HUES6 (cell line): ENCODE measurements at regions not wholly inside any gene's neighbourhood (a gene's known extent, or its start where the extent isn't known, plus 50 kb on each side); places are given as distances from the start of the nearest gene placed in this dataset.

Experiments used
- H3K27ac ChIP-seq: 2 replicates; pipeline ENCODE4 v1.7.0; 2013; ENCODE audit warnings: low read depth, mild to moderate bottlenecking, low read length, inconsistent platforms
- H3K27me3 ChIP-seq: 2 replicates; pipeline ENCODE4 v1.6.1; 2013; ENCODE audit warnings: low read length; ENCODE audit not compliant: control insufficient read depth, insufficient read depth
- H3K36me3 ChIP-seq: 2 replicates; pipeline ENCODE4 v1.6.1; 2013; ENCODE audit warnings: low read length; ENCODE audit not compliant: control insufficient read depth, insufficient read depth
- H3K4me1 ChIP-seq: 2 replicates; pipeline ENCODE4 v1.6.1; 2013; ENCODE audit warnings: low read length; ENCODE audit not compliant: control insufficient read depth, insufficient read depth
- H3K4me3 ChIP-seq: 2 replicates; pipeline ENCODE4 v1.5.1; 2013; ENCODE audit warnings: low read depth, low read length
- H3K9ac ChIP-seq: one replicate; pipeline ENCODE4 v1.6.1; 2013; ENCODE audit warnings: mild to moderate bottlenecking, low read length
- H3K9me3 ChIP-seq: 2 replicates; pipeline ENCODE4 v1.6.1; 2013; ENCODE audit warnings: low read depth, low read length; ENCODE audit not compliant: control insufficient read depth, insufficient read depth

DNA sequence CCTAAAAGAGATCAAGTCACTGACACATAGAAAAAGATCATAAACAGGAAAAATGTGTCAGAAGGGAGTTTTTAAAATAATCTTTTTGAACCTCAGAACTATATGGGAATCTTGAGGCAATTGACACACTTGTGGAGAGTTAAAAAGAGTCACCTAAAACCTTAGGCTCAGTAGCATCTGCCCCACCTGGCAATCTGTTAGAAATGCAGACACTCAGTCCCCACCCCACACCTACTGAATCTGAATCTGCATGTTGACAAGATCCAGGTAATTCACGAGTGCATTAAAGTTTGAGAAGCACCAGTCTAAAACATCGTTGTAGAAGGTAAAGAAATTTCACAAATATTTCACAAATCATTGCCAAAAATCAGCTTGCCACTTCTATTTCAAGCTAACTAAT lies 388.3 kb downstream of the NR2F1-AS1 start:
- Histone ChIP-seq H3K27ac (no peak overlapping the region), H3K36me3 (no peaks in the 10 kb centered on the region), H3K9ac (no peak overlapping the region), H3K27me3 (no peaks in the 10 kb centered on the region), H3K4me3 (no peak overlapping the region), H3K4me1 (peaks cover 9% of the 10 kb centered on the region; the same call in 1 of the 2 replicates), H3K9me3 (no peaks in the 10 kb centered on the region)

DNA sequence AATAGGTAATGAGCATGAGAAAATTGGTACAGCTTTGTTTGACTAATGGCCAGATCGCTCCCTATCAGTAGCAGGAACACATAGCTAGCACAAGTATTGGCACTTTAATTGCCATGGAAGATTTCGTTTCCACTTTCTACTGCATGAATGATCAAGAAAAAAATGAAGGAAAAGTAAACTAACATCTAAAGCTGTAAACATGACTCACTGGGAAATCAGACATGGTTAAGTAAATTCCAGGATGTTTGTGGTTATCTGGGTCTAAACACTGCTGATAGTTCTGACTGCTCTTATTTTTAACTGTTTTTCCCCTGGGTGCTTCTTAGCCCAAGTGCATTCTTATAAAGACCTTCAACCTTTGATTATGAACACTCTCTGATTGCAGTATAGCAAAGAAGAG lies 388.9 kb downstream of the NR2F1-AS1 start:
- peaks cover 9% of the 10 kb centered on the region; the same call in 1 of the 2 replicates for H3K4me1 ChIP-seq
- H3K9me3 ChIP-seq = no peaks in the 10 kb centered on the region

DNA sequence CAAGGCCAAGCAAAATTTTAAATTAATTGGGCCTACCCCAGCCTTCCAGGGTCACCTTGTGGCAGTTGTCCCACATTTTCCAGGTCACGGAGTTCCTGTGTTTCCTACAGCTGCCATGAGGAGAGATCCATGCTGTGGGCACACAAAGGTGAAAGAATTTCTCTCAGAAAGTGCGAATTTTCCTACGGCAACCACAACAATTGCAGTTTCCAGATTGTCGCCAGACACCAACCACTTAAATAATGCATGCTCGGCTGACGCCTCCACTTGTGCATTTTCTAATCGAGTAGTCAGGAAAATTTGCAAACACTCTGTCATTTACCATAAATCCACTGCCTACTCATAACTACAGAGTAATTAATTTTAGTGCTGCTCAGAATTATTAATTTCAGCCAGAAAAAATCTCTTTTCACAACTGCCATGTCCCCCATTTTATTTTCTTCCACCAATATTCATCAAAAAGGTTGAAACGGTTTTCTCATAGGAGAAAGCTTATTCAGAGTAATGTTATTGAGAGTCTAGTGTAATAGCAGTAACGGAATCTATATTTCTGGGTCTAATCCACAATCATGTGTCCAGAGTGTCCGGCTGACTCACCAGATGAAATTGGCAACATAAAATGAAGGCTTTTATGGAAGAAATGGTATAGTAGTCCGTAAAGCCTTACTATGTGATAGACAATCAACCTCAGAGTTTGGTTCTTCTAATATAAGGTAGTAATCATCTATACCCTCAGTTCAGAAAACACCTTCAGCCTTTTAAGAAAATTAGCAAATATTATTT lies 389.8 kb downstream of the NR2F1-AS1 start:
- Histone ChIP-seq H3K36me3 (no peaks in the 10 kb centered on the region), H3K27ac (no peak overlapping the region), H3K4me1 (peaks cover 9% of the 10 kb centered on the region; the same call in 1 of the 2 replicates), H3K9ac (no peak overlapping the region), H3K9me3 (no peaks in the 10 kb centered on the region), H3K27me3 (no peaks in the 10 kb centered on the region), H3K4me3 (no peak overlapping the region)

More for the DNA sequence above, 388.9 kb downstream of the NR2F1-AS1 start:
- Histone ChIP-seq H3K4me3 (no peak overlapping the region), H3K27me3 (no peaks in the 10 kb centered on the region), H3K9ac (no peak overlapping the region), H3K36me3 (no peaks in the 10 kb centered on the region), H3K27ac (no peak overlapping the region)

DNA sequence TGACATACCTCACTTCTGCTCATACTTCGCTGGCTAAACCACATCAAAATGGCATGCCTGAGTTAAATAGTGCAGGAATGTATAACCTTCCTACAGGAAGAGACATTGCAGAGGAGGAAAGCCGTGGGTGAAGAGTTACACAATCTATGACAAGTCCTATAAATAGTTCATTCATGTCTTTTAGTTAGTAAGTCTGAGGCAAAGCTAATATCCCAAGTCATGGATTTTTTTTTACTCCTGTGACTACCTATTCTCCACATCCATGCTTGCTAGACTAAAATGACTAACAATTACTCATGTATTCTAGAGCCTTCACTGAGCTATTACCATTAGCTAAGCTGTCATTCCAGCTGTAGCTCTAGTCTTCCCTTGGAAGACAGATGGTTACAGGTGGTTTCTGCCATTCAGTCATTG lies 391.3 kb downstream of the NR2F1-AS1 start:
- Histone ChIP-seq H3K27ac (no peak overlapping the region), H3K4me3 (no peak overlapping the region), H3K9me3 (no peaks in the 10 kb centered on the region), H3K4me1 (peaks cover 9% of the 10 kb centered on the region; the same call in 1 of the 2 replicates), H3K9ac (no peak overlapping the region), H3K27me3 (no peaks in the 10 kb centered on the region), H3K36me3 (no peaks in the 10 kb centered on the region)

DNA sequence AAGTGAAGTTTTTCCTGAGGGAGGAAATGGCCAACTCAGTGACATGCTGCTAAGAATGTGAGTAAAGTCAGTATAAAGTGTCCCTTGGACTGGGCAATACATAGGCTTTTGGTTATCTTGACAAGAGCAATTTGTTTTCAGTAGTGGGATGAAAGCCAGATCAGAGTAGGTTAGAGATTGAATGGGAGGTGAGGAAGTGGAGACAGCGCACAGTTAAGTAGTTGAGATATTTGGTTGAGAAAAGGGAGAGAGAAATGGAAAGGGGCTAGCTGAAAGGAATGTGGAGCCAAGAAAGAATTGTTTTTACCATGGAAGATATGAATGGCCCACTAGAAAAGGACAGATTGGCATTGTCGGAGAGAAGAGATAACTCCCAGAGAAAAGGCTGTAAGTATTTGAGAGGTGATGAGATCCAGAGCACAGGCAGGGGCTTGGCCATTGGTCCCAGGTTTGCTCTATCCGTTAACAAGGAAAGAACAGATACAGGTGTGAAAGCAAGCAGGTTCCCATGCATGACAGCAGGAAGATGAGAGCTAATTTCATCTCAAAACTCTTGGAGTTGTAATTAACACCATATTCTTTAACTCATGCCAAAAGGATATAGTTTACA lies 392.0 kb downstream of the NR2F1-AS1 start:
- Histone ChIP-seq H3K27me3 (no peaks in the 10 kb centered on the region), H3K27ac (no peak overlapping the region), H3K4me3 (no peak overlapping the region), H3K36me3 (no peaks in the 10 kb centered on the region), H3K9ac (no peak overlapping the region), H3K4me1 (peaks cover 9% of the 10 kb centered on the region; the same call in 1 of the 2 replicates), H3K9me3 (no peaks in the 10 kb centered on the region)

DNA sequence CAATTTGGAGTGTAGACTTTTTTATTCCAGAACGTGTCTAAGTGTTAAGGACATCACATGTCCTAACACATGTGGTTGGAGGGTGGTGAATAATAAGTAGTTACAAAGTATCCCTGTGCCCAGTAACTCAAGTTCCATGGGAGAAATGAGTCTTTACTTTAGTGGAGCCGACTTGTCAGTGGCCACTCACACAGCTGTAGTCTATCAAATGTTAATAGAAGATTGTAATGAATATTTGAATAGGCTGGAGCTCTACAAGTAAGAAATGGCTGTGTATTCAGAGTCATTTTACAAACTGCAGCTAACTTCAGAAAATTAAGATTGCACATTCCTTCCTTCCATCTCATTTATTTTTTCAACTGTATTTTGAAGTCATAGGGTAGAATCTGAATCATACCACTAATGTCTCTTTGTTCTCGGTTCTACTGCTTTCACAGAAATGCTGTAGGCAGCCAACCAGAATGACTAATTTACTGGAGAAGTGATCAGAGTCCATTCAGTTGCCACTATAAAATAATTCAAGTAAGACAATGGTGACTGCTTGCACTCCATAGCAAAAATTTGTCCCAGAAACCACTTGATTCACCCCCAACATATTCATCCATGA lies 394.8 kb downstream of the NR2F1-AS1 start:
- no peaks in the 10 kb centered on the region for H3K4me1 ChIP-seq
- H3K9ac ChIP-seq = no peak overlapping the region
- no peak overlapping the region for H3K4me3 ChIP-seq
- H3K27ac ChIP-seq = no peak overlapping the region
- no peaks in the 10 kb centered on the region for H3K27me3 ChIP-seq
- no peaks in the 10 kb centered on the region for H3K9me3 ChIP-seq
- no peaks in the 10 kb centered on the region for H3K36me3 ChIP-seq

DNA sequence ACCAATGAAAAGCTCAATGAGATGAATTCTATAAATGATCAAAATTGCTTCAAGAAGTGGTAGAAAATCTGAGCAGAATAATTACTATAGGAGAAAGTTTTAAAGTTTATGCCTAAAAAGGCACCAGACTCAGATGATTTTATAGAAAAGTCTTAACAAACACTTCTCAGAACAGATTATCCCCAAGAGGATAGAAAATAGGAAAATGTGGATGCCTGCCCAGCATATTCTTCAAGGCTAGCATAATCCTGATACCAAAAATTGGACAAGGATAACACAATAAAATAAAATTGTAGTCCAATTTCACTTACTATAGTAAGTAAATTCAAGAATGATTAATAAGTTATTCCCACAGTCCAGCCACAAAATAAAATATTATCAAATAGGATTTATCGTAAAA lies 397.0 kb downstream of the NR2F1-AS1 start:
- Histone ChIP-seq H3K36me3 (no peaks in the 10 kb centered on the region), H3K27ac (no peak overlapping the region), H3K4me1 (no peaks in the 10 kb centered on the region), H3K9me3 (peaks cover 3% of the 10 kb centered on the region; the same call in 1 of the 2 replicates), H3K9ac (no peak overlapping the region), H3K27me3 (no peaks in the 10 kb centered on the region), H3K4me3 (no peak overlapping the region)

DNA sequence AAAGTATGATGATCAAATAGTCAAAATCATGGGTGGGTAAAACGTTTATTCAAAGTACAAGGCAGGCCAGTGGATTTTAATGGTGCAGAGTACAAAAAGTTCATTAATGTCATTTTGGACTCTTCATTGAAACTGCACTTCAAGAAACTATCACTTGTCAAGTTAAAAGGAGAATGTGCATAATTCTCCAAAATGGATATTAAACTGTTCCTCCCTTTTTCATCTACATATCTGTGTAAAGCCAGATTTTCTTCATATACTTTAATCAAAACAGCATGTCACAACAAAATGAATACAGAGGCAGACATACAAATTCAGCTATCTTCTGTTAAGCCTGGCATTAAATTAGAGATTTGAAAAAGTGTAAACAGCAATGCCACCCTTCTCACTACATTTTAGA lies 401.6 kb downstream of the NR2F1-AS1 start:
- H3K36me3 ChIP-seq = no peaks in the 10 kb centered on the region
- no peak overlapping the region for H3K27ac ChIP-seq
- no peak overlapping the region for H3K4me3 ChIP-seq
- no peaks in the 10 kb centered on the region for H3K4me1 ChIP-seq
- no peak overlapping the region for H3K9ac ChIP-seq
- H3K27me3 ChIP-seq = no peaks in the 10 kb centered on the region
- H3K9me3 ChIP-seq = peaks cover 3% of the 10 kb centered on the region; the same call in 1 of the 2 replicates

DNA sequence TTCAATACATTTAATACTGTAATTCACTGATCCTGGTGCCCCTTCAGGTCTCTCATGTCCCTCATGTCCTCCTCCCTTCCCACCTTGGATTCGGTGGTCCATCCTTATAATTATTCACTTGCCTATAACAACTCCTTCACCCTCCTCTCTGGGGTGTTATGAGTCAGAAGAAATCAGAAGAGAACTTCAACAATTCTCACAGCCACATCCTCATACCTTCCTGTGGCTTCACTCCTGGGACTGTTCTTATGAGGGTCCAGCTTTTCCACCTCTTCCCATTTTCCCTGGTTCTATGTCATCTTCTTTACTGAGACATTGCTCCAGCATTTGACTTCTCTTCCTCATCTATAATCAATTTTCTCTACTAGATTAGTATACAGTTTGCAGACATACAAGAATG lies 406.1 kb downstream of the NR2F1-AS1 start:
- Histone ChIP-seq H3K4me3 (no peak overlapping the region), H3K9ac (no peak overlapping the region), H3K4me1 (no peaks in the 10 kb centered on the region), H3K9me3 (peaks cover 16% of the 10 kb centered on the region), H3K36me3 (no peaks in the 10 kb centered on the region), H3K27ac (no peak overlapping the region), H3K27me3 (no peaks in the 10 kb centered on the region)

DNA sequence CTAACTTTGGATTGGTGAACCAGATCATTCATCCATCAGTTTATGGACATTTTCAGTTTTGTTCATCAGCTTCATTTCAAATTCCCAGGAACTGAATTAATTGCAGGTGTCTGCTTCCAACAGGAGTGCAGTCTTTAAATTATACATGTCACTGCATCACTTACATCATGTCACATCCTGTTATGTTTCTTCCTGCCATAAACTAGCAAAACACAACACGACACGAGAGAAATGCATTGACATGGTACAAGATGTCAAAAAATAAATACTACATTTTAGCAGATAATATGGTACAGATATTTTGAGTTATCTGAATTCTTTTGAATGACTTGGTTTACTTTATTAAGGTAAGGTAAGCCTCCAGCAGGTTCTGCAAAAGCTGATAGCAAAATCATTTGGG lies 415.5 kb downstream of the NR2F1-AS1 start:
- no peak overlapping the region for H3K27ac ChIP-seq
- no peaks in the 10 kb centered on the region for H3K9me3 ChIP-seq
- no peak overlapping the region for H3K4me3 ChIP-seq
- H3K27me3 ChIP-seq = no peaks in the 10 kb centered on the region
- H3K9ac ChIP-seq = no peak overlapping the region
- H3K4me1 ChIP-seq = peaks cover 5% of the 10 kb centered on the region
- H3K36me3 ChIP-seq = no peaks in the 10 kb centered on the region

DNA sequence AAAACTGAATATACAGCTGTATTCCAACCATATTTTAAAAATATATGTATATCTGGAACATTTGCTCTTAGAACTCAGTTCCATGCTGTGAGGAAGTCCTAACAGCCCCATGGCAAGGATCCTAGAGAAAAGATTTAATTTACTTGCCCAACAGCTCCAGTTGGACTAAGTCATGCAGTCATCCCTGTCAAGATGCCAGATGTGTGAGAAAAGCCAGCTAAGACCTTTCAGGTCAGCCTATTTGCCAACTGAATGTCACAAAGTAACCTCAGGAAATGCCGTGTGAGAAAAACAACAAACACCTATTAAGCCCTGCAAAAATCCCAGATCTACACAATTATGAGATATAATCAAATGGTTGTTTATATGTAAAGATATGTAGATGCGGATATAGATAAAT lies 416.3 kb downstream of the NR2F1-AS1 start:
- Histone ChIP-seq H3K4me1 (peaks cover 5% of the 10 kb centered on the region), H3K27ac (no peak overlapping the region)

More for the DNA sequence above, 416.3 kb downstream of the NR2F1-AS1 start:
- Histone ChIP-seq H3K4me3 (no peak overlapping the region), H3K27me3 (no peaks in the 10 kb centered on the region), H3K9me3 (no peaks in the 10 kb centered on the region), H3K36me3 (no peaks in the 10 kb centered on the region), H3K9ac (no peak overlapping the region)
